ENCODE measurements at regions not wholly inside any gene's neighbourhood (a gene's known extent, or its start where the extent isn't known, plus 50 kb on each side); places are given as distances from the start of the nearest gene placed in this dataset.

DNA sequence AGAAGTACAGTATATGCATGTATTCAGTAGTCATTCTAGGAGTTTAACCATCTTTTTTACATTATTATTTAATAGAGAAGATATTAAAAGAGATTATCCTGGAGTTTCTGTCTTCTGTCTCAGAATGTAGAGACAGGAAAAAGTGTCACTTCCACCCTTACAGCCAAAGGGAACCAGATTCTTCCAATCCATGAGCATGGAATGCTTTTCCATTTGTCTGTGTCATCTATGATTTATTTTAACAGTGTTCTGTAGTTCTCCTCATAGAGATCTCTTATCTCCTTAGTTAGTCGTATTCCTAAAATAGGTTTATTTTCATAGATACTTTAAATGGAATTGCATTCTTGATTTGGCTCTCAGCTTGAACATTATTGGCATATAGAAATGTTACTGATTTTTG lies 959.5 kb upstream of the PIK3C3 start:
- no peaks in the 10 kb centered on the region for H3K27me3 ChIP-seq
- intact Hi-C loops (cut with DNase I) = no loop called here
- no peaks in the 10 kb centered on the region for H3K36me3 ChIP-seq
- WGBS, 3 donors = 32 to 58% (median 53%) methylated on average over 1 of the region's 1 CpG
- no peaks in the 10 kb centered on the region for H3K9me3 ChIP-seq
- no peak overlapping the region for H3K27ac ChIP-seq
- TF ChIP-seq POLR2A (IDR thresholded peaks at IDR 0.05) (no peak), EP300 (IDR thresholded peaks at IDR 0.05) (no peak)
- TF ChIP-seq, protein P1, sequence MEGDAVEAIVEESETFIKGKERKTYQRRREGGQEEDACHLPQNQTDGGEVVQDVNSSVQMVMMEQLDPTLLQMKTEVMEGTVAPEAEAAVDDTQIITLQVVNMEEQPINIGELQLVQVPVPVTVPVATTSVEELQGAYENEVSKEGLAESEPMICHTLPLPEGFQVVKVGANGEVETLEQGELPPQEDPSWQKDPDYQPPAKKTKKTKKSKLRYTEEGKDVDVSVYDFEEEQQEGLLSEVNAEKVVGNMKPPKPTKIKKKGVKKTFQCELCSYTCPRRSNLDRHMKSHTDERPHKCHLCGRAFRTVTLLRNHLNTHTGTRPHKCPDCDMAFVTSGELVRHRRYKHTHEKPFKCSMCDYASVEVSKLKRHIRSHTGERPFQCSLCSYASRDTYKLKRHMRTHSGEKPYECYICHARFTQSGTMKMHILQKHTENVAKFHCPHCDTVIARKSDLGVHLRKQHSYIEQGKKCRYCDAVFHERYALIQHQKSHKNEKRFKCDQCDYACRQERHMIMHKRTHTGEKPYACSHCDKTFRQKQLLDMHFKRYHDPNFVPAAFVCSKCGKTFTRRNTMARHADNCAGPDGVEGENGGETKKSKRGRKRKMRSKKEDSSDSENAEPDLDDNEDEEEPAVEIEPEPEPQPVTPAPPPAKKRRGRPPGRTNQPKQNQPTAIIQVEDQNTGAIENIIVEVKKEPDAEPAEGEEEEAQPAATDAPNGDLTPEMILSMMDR (IDR thresholded peaks at IDR 0.05) = no peak
- H3K4me1 ChIP-seq (ENCODE audit: insufficient read depth) = no peaks in the 10 kb centered on the region
- no peak for DNase-seq
- no peak overlapping the region for H3K4me3 ChIP-seq

DNA sequence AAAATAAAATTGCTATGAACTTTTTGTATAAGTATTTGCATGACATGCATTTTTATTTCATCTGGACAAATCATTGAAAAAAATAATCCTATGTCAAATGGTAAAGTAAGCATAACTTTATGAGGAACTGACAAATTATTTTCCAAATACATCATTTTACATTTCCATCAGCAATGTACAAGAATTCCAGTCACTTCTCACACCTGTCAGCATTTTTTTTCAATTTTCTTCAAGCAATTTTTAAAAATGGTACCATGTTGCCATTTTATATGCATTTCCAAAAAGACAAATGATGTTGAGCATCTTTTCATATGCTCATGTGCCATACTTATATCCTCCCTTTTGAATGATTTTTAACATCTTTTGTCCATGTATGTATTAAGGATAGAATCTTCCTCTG lies 961.7 kb upstream of the PIK3C3 start:
- H3K4me1 ChIP-seq (ENCODE audit: insufficient read depth) = no peaks in the 10 kb centered on the region
- no peaks in the 10 kb centered on the region for H3K36me3 ChIP-seq
- H3K9me3 ChIP-seq = no peaks in the 10 kb centered on the region
- intact Hi-C loops (cut with DNase I) = no loop called here
- H3K4me3 ChIP-seq = no peak overlapping the region
- no peak overlapping the region for H3K27ac ChIP-seq
- DNase-seq = no peak
- no peaks in the 10 kb centered on the region for H3K27me3 ChIP-seq
- TF ChIP-seq EP300 (IDR thresholded peaks at IDR 0.05) = no peak
- no peak for TF ChIP-seq POLR2A (IDR thresholded peaks at IDR 0.05)

DNA sequence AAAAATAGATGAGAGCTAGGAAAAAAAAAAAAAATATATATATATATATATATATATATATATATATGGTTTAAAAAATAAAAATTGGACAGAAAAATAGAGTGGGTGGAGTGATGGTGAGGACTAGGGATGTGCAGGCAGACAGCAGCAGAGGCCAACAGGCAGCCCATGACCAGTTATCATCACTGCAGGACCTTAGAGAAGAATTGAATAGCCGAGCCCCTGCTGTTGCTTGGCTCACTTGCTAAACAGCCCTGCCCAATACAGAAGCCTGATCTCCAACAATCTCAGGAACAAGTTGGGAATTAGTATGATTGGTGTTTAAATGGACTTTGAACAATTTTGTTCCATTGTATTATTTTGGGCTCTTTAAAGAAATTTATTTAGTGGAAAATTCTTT lies 967.5 kb upstream of the PIK3C3 start:
- H3K9me3 ChIP-seq = no peaks in the 10 kb centered on the region
- intact Hi-C loops (cut with DNase I) = no loop called here
- no peak for DNase-seq
- no peak overlapping the region for H3K4me3 ChIP-seq
- TF ChIP-seq, protein P1 (IDR thresholded peaks at IDR 0.05) = no peak
- no peak for TF ChIP-seq EP300 (IDR thresholded peaks at IDR 0.05)
- H3K27ac ChIP-seq = no peak overlapping the region
- H3K36me3 ChIP-seq = no peaks in the 10 kb centered on the region
- 77 to 91% (median 79%) methylated on average over 1 of the region's 1 CpG for WGBS, 3 donors
- H3K4me1 ChIP-seq (ENCODE audit: insufficient read depth) = no peaks in the 10 kb centered on the region
- H3K27me3 ChIP-seq = no peaks in the 10 kb centered on the region

DNA sequence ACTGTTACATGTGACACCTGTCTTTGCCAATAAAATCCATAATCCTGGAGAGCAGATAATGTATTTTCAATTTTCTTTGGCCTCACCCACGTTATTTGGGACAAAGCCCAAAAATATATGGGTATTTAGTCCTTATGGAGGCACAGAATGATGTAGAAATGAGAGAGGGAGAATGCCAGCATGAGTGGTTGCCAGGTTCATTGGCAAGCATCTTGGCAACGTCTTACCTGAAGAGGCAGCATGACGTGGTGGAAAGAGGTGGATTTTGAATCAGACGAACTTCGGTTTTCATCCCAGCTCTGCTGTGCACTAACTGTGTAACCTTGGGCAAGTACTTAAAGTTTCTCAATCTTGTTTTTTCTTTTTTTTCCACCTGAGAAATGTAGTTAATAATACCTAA lies 969.6 kb upstream of the PIK3C3 start:
- no peak for DNase-seq
- no peak overlapping the region for H3K4me3 ChIP-seq

DNA sequence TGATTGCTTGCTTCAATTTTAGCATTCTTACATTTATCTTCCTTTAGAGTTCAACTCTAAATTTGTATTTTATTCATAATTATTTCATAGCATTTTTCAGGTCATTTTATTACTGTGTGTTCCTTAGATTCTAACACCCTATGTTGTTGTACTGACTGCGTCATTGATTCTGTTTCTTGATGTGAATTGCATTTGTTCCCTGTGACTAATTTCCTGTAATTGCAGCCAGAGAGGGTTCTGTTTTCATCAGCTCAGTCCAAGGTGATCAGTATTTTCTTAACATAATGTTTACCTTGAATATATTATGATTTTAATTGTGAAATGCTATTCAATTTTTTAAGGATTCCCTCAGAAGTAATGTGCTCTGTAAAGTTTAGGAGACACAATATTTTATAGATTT lies 970.2 kb upstream of the PIK3C3 start:
- H3K27me3 ChIP-seq = no peaks in the 10 kb centered on the region
- H3K36me3 ChIP-seq = no peaks in the 10 kb centered on the region
- intact Hi-C loops (cut with DNase I) = no loop called here
- no peaks in the 10 kb centered on the region for H3K4me1 ChIP-seq (ENCODE audit: insufficient read depth)
- no peak overlapping the region for H3K4me3 ChIP-seq
- no peak for DNase-seq
- no peak overlapping the region for H3K27ac ChIP-seq
- 85 to 95% (median 94%) methylated on average over 1 of the region's 1 CpG for WGBS, 3 donors
- H3K9me3 ChIP-seq = no peaks in the 10 kb centered on the region
- TF ChIP-seq, protein P1 (IDR thresholded peaks at IDR 0.05) = no peak
- TF ChIP-seq POLR2A (IDR thresholded peaks at IDR 0.05) (no peak), EP300 (IDR thresholded peaks at IDR 0.05) (no peak)

More for the DNA sequence above, 969.6 kb upstream of the PIK3C3 start:
- Histone ChIP-seq H3K9me3 (no peaks in the 10 kb centered on the region), H3K27me3 (no peaks in the 10 kb centered on the region), H3K27ac (no peak overlapping the region), H3K36me3 (no peaks in the 10 kb centered on the region), H3K4me1 (ENCODE audit: insufficient read depth) (no peaks in the 10 kb centered on the region)
- TF ChIP-seq EP300 (IDR thresholded peaks at IDR 0.05) (no peak), POLR2A (IDR thresholded peaks at IDR 0.05) (no peak)
- TF ChIP-seq, protein P1 (IDR thresholded peaks at IDR 0.05) = no peak
- WGBS, 3 donors = 78 to 81% (median 79%) methylated on average over 5 of the region's 5 CpGs
- intact Hi-C loops (cut with DNase I) = no loop called here

Measured in ovary (tissue), 7 donors.